Transverse colon (tissue), 4 donors: ENCODE measurements at regions not wholly inside any gene's neighbourhood (a gene's known extent, or its start where the extent isn't known, plus 50 kb on each side); places are given as distances from the start of the nearest gene placed in this dataset.
"Not testable (repeated sequence)": the region's sequence is repeated elsewhere in the genome, so short reads cannot be mapped to it uniquely, and the experiment has no call there.

Experiments used
- DNase-seq: peaks from one replicate; pipeline ENCODE4 v3.0.0-alpha.2; 2019
- H3K27ac ChIP-seq, 4 donors: fragments of 200-600 bp; sonication (generic); 2 replicates each; pipeline ENCODE4 v1.5.1; 2016 to 2018; ENCODE audit warnings: inconsistent platforms in 4 of 4
- H3K27me3 ChIP-seq: fragments of 200-600 bp; sonication (generic); 2 replicates; pipeline ENCODE4 v1.5.1; 2017; ENCODE audit warnings: inconsistent platforms
- H3K36me3 ChIP-seq, 4 donors: fragments of 200-600 bp; sonication (generic); 2 replicates each; pipeline ENCODE4 v1.5.1; 2017 to 2019; ENCODE audit warnings: inconsistent platforms in 4 of 4
- H3K4me1 ChIP-seq, 4 donors: fragments of 200-600 bp; sonication (generic); 2 replicates each; pipeline ENCODE4 v1.5.1; 2017 to 2020; ENCODE audit warnings: inconsistent platforms in 4 of 4
- H3K4me3 ChIP-seq, 4 donors: fragments of 200-600 bp; sonication (generic); 1 replicate in 1 of 4; 2 replicates in 3 of 4; pipeline versions ENCODE4 v1.5.1 to v1.6.1; 2017 to 2019; ENCODE audit warnings: inconsistent platforms in 4 of 4
- H3K9me3 ChIP-seq, 2 donors: fragments of 200-600 bp; sonication (generic); 2 replicates each; pipeline ENCODE4 v1.5.1; 2017 to 2019; ENCODE audit warnings: inconsistent platforms in 2 of 2
- EP300 ChIP-seq: sonication (generic); formaldehyde crosslinking; IDR thresholded peaks from one replicate; pipeline ENCODE4 v1.6.1; 2017; ENCODE audit warnings: antibody characterized with exemption, low read depth
- POLR2A ChIP-seq: fragments of 450-650 bp; IDR thresholded peaks from one replicate; pipeline ENCODE4 v1.6.1; 2016; ENCODE audit warnings: antibody characterized with exemption, mild to moderate bottlenecking, moderate library complexity
- POLR2AphosphoS5 ChIP-seq, 3 donors: sonication (generic); formaldehyde crosslinking; IDR thresholded peaks; one replicate each; pipeline ENCODE4 v1.6.1; 2016; ENCODE audit warnings: antibody characterized with exemption in 3 of 3
- WGBS, 2 donors: methylation state at CpG; one replicate each; pipeline ENCODE4 v1.1.5; 2018; ENCODE audit warnings: low coverage in 1 of 2; 5-methylcytosine and 5-hydroxymethylcytosine counted together
- in situ Hi-C, 4 donors: fragments of 200-750 bp; cut with MboI; loops; one replicate each; pipeline versions ENCODE4 v1.15.0 to v1.15.1; 2017; ENCODE audit warnings: low sequenced_read_pairs in 3 of 4, low pct_ligation_motif_present in 1 of 4, low pct_unique_long_range_greater_than_20kb in 1 of 4
- intact Hi-C: fragments of 100-400 bp; cut with DNase I; formaldehyde crosslinking; loops from one replicate; pipeline ENCODE4 v1.15.1; 2023; ENCODE audit warnings: low total_unique reads
- TF ChIP-seq, protein P1 (sequence below), 5 experiments: fragments of 200-600 bp in 3 of 5; fragments of 450-650 bp in 2 of 5; sonication (generic) in 3 of 5; IDR thresholded peaks; 1 replicate in 2 of 5; 2 replicates in 3 of 5; pipeline ENCODE4 v1.5.1; 2016 to 2017; ENCODE audit warnings: antibody characterized with exemption in 5 of 5, inconsistent platforms in 3 of 5, mild to moderate bottlenecking in 2 of 5, moderate library complexity in 1 of 5

DNA sequence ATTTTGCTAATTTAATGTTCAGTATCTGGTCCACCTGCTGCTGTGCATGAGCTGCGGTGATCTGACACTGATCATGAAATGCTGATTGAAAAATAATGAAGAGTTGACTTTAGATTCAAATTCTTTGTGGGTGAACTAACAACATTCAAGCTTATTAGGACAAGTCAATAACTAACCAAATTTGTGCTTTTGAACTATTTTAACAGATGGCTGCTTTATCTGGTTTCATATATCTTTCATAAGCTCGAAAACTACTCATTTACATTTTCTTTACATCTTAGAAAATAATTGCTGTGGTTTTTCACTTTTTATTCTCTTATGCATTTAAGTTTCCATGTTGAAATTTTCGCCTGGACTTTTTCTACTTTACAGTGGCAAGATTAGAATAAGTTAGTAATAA is 274.8 kb upstream of the CCNG1 start:
- Histone ChIP-seq H3K27me3 (no peaks in the 10 kb centered on the region), H3K4me3 (no peak overlapping the region), H3K27ac (no peak overlapping the region), H3K9me3 (no peaks in the 10 kb centered on the region), H3K36me3 (no peaks in the 10 kb centered on the region), H3K4me1 (no peaks in the 10 kb centered on the region)
- intact Hi-C loops (no loop called here), in situ Hi-C loops (no loop called here)
- no peak for DNase-seq
- no peak for TF ChIP-seq POLR2A
- WGBS, 2 donors = 41 to 72% methylated on average over 3 of the region's 3 CpGs

DNA sequence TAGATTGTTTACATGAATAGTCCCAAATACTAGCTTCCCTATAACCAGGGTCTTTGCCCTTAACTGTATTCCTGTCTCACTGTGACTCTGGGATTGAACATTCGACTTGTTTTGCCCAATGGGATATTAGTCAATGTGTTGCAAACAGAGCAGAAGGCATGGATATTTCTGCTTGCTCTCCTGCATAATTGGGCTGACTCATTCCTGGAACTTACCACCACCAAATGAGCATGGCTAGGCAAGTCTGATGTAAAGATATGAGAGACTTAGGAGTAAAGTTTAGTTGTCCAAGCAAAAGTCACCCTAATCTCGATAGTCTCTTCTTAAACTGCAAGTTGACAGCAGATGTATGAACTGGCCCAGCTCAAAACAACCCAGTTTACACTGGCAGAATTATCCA is 273.5 kb upstream of the CCNG1 start:
- Histone ChIP-seq H3K36me3 (no peaks in the 10 kb centered on the region), H3K27me3 (no peaks in the 10 kb centered on the region), H3K9me3 (no peaks in the 10 kb centered on the region), H3K4me3 (no peak overlapping the region), H3K4me1 (no peaks in the 10 kb centered on the region), H3K27ac (no peak overlapping the region)
- in situ Hi-C loops = no loop called here
- no peak for DNase-seq
- intact Hi-C loops = no loop called here
- TF ChIP-seq POLR2A = no peak
- TF ChIP-seq POLR2AphosphoS5 (IDR thresholded peaks at IDR 0.05) = no peak
- TF ChIP-seq EP300 = no peak
- TF ChIP-seq, protein P1, sequence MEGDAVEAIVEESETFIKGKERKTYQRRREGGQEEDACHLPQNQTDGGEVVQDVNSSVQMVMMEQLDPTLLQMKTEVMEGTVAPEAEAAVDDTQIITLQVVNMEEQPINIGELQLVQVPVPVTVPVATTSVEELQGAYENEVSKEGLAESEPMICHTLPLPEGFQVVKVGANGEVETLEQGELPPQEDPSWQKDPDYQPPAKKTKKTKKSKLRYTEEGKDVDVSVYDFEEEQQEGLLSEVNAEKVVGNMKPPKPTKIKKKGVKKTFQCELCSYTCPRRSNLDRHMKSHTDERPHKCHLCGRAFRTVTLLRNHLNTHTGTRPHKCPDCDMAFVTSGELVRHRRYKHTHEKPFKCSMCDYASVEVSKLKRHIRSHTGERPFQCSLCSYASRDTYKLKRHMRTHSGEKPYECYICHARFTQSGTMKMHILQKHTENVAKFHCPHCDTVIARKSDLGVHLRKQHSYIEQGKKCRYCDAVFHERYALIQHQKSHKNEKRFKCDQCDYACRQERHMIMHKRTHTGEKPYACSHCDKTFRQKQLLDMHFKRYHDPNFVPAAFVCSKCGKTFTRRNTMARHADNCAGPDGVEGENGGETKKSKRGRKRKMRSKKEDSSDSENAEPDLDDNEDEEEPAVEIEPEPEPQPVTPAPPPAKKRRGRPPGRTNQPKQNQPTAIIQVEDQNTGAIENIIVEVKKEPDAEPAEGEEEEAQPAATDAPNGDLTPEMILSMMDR (IDR thresholded peaks at IDR 0.05) = no peak
- WGBS, 2 donors = 65 to 73% methylated on average over 2 of the region's 2 CpGs

DNA sequence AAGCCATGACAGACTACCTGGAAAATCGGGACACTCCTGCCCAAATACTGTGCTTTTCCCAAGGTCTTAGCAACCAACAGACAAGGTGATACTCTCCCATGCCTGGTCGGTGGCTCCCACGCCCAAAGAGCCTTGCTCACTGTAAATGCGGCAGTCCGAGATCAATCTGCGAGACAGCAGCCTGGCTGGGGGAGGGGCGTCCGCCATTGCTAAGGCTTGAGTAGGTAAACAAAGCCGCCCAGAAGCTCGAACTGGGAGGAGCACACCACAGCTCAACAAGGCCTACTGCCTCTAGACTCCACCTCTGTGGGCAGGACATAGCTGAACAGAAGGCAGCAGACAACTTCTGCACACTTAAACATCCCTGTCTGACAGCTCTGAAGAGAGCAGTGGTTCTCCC is 272.1 kb upstream of the CCNG1 start:
- TF ChIP-seq POLR2AphosphoS5 (IDR thresholded peaks at IDR 0.05) = no peak
- TF ChIP-seq, protein P1 (IDR thresholded peaks at IDR 0.05) = no peak
- no peak for TF ChIP-seq POLR2A
- TF ChIP-seq EP300 = no peak
- no peaks in the 10 kb centered on the region for H3K36me3 ChIP-seq
- no peak overlapping the region for H3K4me3 ChIP-seq
- 95 to 100% methylated on average over 1 to 10 of the region's 10 CpGs for WGBS, 2 donors
- H3K27me3 ChIP-seq = no peaks in the 10 kb centered on the region
- no peaks in the 10 kb centered on the region for H3K4me1 ChIP-seq
- DNase-seq = no peak
- in situ Hi-C loops (no loop called here), intact Hi-C loops (no loop called here)
- H3K9me3 ChIP-seq = no peaks in the 10 kb centered on the region
- no peak overlapping the region for H3K27ac ChIP-seq

DNA sequence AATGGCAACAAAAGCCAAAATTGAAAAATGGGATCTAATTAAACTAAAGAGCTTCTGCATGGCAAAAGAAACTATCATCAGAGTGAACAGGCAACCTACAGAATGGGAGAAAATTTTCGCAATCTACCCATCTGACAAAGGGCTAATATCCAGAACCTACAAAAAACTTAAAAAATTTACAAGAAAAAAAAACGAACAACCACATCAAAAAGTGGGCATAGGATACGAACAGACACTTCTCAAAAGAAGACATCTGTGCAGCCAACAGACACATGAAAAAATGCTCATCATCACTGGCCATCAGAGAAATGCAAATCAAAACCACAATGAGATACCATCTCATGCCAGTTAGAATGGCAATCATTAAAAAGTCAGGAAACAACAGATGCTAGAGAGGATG is 267.2 kb upstream of the CCNG1 start:
- WGBS, 2 donors = 62 to 77% methylated on average over 3 of the region's 3 CpGs
- H3K4me1 ChIP-seq, intact Hi-C loops, H3K36me3 ChIP-seq, H3K27me3 ChIP-seq, H3K9me3 ChIP-seq, DNase-seq, H3K4me3 ChIP-seq, H3K27ac ChIP-seq, in situ Hi-C loops: not testable (repeated sequence)

DNA sequence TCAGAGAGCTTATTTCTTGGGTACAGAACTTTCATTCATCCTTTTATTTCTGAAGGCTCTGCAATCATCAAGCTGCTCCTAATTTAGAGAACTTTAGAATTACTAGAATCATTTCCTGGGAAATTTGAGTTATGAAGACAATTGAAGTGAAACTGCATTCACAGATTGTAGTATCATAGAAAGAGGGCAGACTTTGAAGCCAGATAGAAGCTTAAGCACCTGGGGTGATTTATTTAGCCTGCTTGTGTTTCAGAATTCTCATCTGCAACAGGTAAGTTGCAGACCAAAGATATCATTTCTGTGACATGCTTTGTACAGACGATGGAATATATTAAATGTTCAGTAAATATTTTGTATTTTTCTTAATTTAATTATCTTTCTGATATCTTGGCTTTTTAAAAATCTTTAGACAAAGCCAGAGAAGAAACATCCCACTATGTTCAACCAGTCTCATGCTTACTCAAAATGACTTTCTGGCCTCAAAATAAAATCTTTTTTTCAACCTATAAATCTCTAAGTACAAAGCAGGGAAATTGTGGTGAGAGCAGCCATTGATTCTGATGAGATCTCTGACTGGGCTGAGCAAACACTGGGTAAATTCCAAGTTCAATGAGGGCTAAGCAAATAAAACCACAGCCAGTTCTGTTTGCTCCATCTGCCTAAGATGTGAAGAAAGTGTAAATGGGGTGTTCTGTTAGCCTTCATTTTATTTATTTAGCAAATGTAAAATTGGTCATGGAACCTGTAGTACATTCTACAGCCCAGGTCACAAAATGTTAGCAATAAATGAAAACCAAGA is 264.7 kb upstream of the CCNG1 start:
- intact Hi-C loops = no loop called here
- no peak overlapping the region for H3K27ac ChIP-seq
- in situ Hi-C loops = no loop called here
- H3K4me3 ChIP-seq = no peak overlapping the region
- no peak for DNase-seq
- H3K9me3 ChIP-seq = no peaks in the 10 kb centered on the region
- no peaks in the 10 kb centered on the region for H3K4me1 ChIP-seq
- H3K36me3 ChIP-seq = no peaks in the 10 kb centered on the region
- H3K27me3 ChIP-seq = no peaks in the 10 kb centered on the region
- TF ChIP-seq POLR2A (no peak), EP300 (no peak), POLR2AphosphoS5 (IDR thresholded peaks at IDR 0.05) (no peak)
- TF ChIP-seq, protein P1 (IDR thresholded peaks at IDR 0.05) = no peak
- WGBS, 2 donors = 46 to 48% methylated on average over 1 of the region's 1 CpG
